Testis (tissue), 2 donors: ENCODE measurements at regions not wholly inside any gene's neighbourhood (a gene's known extent, or its start where the extent isn't known, plus 50 kb on each side); places are given as distances from the start of the nearest gene placed in this dataset.

ENCODE experiments used
- CTCF ChIP-seq, 3 experiments: fragments of 450-650 bp in 2 of 3; fragments of 200-600 bp in 1 of 3; sonication (generic) in 1 of 3; IDR thresholded peaks; one replicate each; pipeline ENCODE4 v1.5.1; 2016 to 2019; ENCODE audit warnings: antibody characterized with exemption in 3 of 3, mild to moderate bottlenecking in 2 of 3, moderate library complexity in 1 of 3
- POLR2A ChIP-seq: fragments of 450-650 bp; IDR thresholded peaks from one replicate; pipeline ENCODE4 v1.6.1; 2017; ENCODE audit warnings: antibody characterized with exemption, mild to moderate bottlenecking, moderate library complexity

- TF ChIP-seq POLR2A (no peak), CTCF (IDR thresholded peaks at IDR 0.05) (no peak)
Observed at GRCh38 chrX:113726898-113727297, 857.0 kb upstream of the HTR2C start.
